IMR-90 (cell line): ENCODE measurements at regions not wholly inside any gene's neighbourhood (a gene's known extent, or its start where the extent isn't known, plus 50 kb on each side); places are given as distances from the start of the nearest gene placed in this dataset.

Experiments
- CTCF ChIP-seq: conservative IDR thresholded peaks from 2 replicates; pipeline ENCODE4 v1.5.1; 2012; ENCODE audit warnings: mild to moderate bottlenecking, low read depth, low read length, improper control_type of control experiment
- ELK1 ChIP-seq: fragments of 150-350 bp; IDR thresholded peaks from 2 replicates; pipeline ENCODE4 v1.6.1; 2016; ENCODE audit warnings: low read depth, mild to moderate bottlenecking, low read length, moderate library complexity, borderline replicate concordance
- NFE2L2 ChIP-seq: fragments of 150-350 bp; IDR thresholded peaks from 2 replicates; pipeline ENCODE4 v1.6.1; 2016; ENCODE audit warnings: low read depth, mild to moderate bottlenecking, low read length
- POLR2A ChIP-seq: IDR thresholded peaks from 2 replicates; pipeline ENCODE4 v1.6.1; 2012; ENCODE audit warnings: mild to moderate bottlenecking, low read depth, low read length
- RAD21 ChIP-seq: IDR thresholded peaks from 2 replicates; pipeline ENCODE4 v1.6.1; 2012; ENCODE audit warnings: low read length, improper control_type of control experiment
- RCOR1 ChIP-seq: IDR thresholded peaks from 2 replicates; pipeline ENCODE4 v1.6.1; 2012; ENCODE audit warnings: mild to moderate bottlenecking, low read length, improper control_type of control experiment; ENCODE audit not compliant: insufficient replicate concordance

GRCh38 chr2:173815772-173816171, 149.4 kb downstream of the SP3 start:
- no peak for TF ChIP-seq CTCF
- TF ChIP-seq NFE2L2, result no peak
- TF ChIP-seq POLR2A, result no peak
- no peak for TF ChIP-seq ELK1
- TF ChIP-seq RAD21, result no peak
- no peak for TF ChIP-seq RCOR1
